Testis (tissue), 2 donors: ENCODE measurements at regions not wholly inside any gene's neighbourhood (a gene's known extent, or its start where the extent isn't known, plus 50 kb on each side); places are given as distances from the start of the nearest gene placed in this dataset.

Experiments
- POLR2A ChIP-seq: fragments of 450-650 bp; IDR thresholded peaks from one replicate; pipeline ENCODE4 v1.6.1; 2017; ENCODE audit warnings: antibody characterized with exemption, mild to moderate bottlenecking, moderate library complexity
- TF ChIP-seq, protein P1 (sequence below), 3 experiments: fragments of 450-650 bp in 2 of 3; fragments of 200-600 bp in 1 of 3; sonication (generic) in 1 of 3; IDR thresholded peaks; one replicate each; pipeline ENCODE4 v1.5.1; 2016 to 2019; ENCODE audit warnings: antibody characterized with exemption in 3 of 3, mild to moderate bottlenecking in 2 of 3, moderate library complexity in 1 of 3

- TF ChIP-seq, protein P1, sequence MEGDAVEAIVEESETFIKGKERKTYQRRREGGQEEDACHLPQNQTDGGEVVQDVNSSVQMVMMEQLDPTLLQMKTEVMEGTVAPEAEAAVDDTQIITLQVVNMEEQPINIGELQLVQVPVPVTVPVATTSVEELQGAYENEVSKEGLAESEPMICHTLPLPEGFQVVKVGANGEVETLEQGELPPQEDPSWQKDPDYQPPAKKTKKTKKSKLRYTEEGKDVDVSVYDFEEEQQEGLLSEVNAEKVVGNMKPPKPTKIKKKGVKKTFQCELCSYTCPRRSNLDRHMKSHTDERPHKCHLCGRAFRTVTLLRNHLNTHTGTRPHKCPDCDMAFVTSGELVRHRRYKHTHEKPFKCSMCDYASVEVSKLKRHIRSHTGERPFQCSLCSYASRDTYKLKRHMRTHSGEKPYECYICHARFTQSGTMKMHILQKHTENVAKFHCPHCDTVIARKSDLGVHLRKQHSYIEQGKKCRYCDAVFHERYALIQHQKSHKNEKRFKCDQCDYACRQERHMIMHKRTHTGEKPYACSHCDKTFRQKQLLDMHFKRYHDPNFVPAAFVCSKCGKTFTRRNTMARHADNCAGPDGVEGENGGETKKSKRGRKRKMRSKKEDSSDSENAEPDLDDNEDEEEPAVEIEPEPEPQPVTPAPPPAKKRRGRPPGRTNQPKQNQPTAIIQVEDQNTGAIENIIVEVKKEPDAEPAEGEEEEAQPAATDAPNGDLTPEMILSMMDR (IDR thresholded peaks at IDR 0.05): no peak
- no peak for TF ChIP-seq POLR2A
Observed at GRCh38 chr4:126995235-126995634, 637.5 kb upstream of the INTU start.
